ENCODE measurements at regions not wholly inside any gene's neighbourhood (a gene's known extent, or its start where the extent isn't known, plus 50 kb on each side); places are given as distances from the start of the nearest gene placed in this dataset.

- no peak for DNase-seq
Measured at GRCh38 chr4:175374459-175374858, 437.6 kb downstream of the GPM6A start.

GRCh38 chr4:175376287-175376977 lies 435.6 kb downstream of the GPM6A start:
- DNase-seq, result no peak

GRCh38 chr4:175377203-175377602 lies 434.9 kb downstream of the GPM6A start:
- no peak for DNase-seq

- DNase-seq, result no peak
Measured at GRCh38 chr4:175378372-175378771, 433.7 kb downstream of the GPM6A start.

GRCh38 chr4:175380841-175381240 lies 431.2 kb downstream of the GPM6A start:
- DNase-seq, result no peak

- no peak for DNase-seq
Measured at GRCh38 chr4:175385797-175386196, 426.3 kb downstream of the GPM6A start.

GRCh38 chr4:175386776-175387507 lies 425.1 kb downstream of the GPM6A start:
- no peak for DNase-seq

- DNase-seq, result no peak
Measured at GRCh38 chr4:175394208-175394607, 417.9 kb downstream of the GPM6A start.

- no peak for DNase-seq
Measured at GRCh38 chr4:175405961-175406360, 406.1 kb downstream of the GPM6A start.

GRCh38 chr4:175407926-175408325 lies 404.1 kb downstream of the GPM6A start:
- DNase-seq, result no peak

- DNase-seq, result no peak
Measured at GRCh38 chr4:175411251-175411650, 400.8 kb downstream of the GPM6A start.

GRCh38 chr4:175412161-175412560 lies 399.9 kb downstream of the GPM6A start:
- DNase-seq, result peak in 8 of 56 donors; percentile 4 to 48 (median 17)

- DNase-seq, result no peak
Measured at GRCh38 chr4:175412746-175413145, 399.3 kb downstream of the GPM6A start.

- no peak for DNase-seq
Measured at GRCh38 chr4:175413561-175413960, 398.5 kb downstream of the GPM6A start.

GRCh38 chr4:175414602-175415001 lies 397.5 kb downstream of the GPM6A start:
- DNase-seq, result no peak

GRCh38 chr4:175418516-175418915 lies 393.5 kb downstream of the GPM6A start:
- DNase-seq, result no peak

- DNase-seq, result no peak
Measured at GRCh38 chr4:175419236-175419718, 392.8 kb downstream of the GPM6A start.

GRCh38 chr4:175421506-175421905 lies 390.6 kb downstream of the GPM6A start:
- no peak for DNase-seq

GRCh38 chr4:175422331-175422730 lies 389.7 kb downstream of the GPM6A start:
- DNase-seq, result no peak

GRCh38 chr4:175424111-175424510 lies 388.0 kb downstream of the GPM6A start:
- DNase-seq, result no peak

- DNase-seq, result no peak
Measured at GRCh38 chr4:175427751-175428150, 384.3 kb downstream of the GPM6A start.

- no peak for DNase-seq
Measured at GRCh38 chr4:175431694-175432093, 380.4 kb downstream of the GPM6A start.

GRCh38 chr4:175435381-175435783 lies 376.7 kb downstream of the GPM6A start:
- DNase-seq, result no peak
